NCI-H82 (cell line): ENCODE measurements at regions not wholly inside any gene's neighbourhood (a gene's known extent, or its start where the extent isn't known, plus 50 kb on each side); places are given as distances from the start of the nearest gene placed in this dataset.
"Not testable (repeated sequence)": the region's sequence is repeated elsewhere in the genome, so short reads cannot be mapped to it uniquely, and the experiment has no call there.

Source experiments
- DNase-seq: peaks from one replicate; lab custom pipeline; 2025; lab: John Stamatoyannopoulos, UW

GRCh38 chr5:30479104-30479503 is 714.4 kb upstream of the CDH6 start:
- no peak for DNase-seq

DNA sequence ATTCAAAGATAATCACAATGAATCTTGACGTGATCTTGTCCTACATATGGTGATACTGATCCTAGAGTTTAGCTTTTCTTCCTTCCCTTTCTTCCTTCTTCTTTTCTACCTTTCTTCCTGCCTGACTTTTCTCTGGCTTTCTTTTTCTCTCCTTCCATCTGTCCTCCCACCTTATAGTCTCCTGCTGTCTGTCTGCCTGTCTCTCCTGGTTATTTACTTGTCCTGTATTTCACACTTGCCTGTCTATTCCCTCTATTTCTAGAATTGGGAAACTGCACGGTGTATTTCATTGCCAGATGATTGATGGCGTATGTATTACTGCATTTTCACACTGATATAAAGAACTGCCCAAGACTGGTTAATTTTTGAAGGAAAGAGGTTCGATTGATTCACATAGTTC is 718.1 kb upstream of the CDH6 start:
- DNase-seq, result no peak

DNA sequence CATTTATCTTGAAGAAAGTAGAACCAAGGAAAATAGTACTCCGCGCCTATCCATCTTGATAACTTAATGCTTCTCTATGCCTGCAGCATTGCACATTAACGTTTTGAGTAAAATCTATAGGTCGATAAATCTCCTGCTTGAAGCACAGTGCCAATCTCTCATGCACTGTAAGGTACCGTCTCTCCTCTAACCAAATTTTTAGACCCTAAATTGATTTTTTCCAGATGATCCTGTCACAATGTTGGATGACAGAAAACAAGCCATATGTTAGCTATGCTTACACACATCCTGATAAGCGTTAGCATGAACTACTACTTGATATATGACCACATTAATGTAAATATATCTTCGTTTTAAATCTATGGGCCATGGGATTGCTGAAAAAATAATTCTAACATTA is 723.8 kb upstream of the CDH6 start:
- DNase-seq, result no peak

GRCh38 chr5:30458681-30459080 is 734.8 kb upstream of the CDH6 start:
- no peak for DNase-seq

- not testable (repeated sequence) for DNase-seq
These were observed 738.0 kb upstream of the CDH6 start for GRCh38 chr5:30455484-30455883.

- no peak for DNase-seq
These were observed 740.3 kb upstream of the CDH6 start for GRCh38 chr5:30453168-30453567.

DNA sequence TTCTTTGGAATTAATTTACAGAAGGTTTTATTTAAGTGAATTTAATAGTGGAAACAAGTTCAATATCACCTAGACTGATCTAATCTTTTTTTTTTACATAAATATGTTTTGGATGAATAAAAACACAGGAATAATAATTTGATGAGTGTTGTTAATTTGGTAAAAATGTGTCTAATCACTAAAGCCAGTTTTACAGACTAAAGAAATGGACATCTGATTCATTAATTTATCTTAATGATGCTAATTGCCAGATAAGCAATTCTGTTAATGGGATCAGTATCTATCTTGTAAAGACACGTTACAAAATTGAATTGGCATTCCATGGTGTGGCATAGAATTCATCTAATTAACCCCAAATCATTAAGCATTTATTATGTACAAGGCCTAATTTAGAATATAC is 743.3 kb upstream of the CDH6 start:
- peak; percentile 2 for DNase-seq

- DNase-seq, result no peak
These were observed 746.1 kb upstream of the CDH6 start for GRCh38 chr5:30447431-30447830.

GRCh38 chr5:30446456-30446855 is 747.0 kb upstream of the CDH6 start:
- DNase-seq, result no peak

GRCh38 chr5:30438785-30439184 is 754.7 kb upstream of the CDH6 start:
- DNase-seq, result peak; percentile 48

GRCh38 chr5:30436691-30437090 is 756.8 kb upstream of the CDH6 start:
- DNase-seq, result no peak

DNA sequence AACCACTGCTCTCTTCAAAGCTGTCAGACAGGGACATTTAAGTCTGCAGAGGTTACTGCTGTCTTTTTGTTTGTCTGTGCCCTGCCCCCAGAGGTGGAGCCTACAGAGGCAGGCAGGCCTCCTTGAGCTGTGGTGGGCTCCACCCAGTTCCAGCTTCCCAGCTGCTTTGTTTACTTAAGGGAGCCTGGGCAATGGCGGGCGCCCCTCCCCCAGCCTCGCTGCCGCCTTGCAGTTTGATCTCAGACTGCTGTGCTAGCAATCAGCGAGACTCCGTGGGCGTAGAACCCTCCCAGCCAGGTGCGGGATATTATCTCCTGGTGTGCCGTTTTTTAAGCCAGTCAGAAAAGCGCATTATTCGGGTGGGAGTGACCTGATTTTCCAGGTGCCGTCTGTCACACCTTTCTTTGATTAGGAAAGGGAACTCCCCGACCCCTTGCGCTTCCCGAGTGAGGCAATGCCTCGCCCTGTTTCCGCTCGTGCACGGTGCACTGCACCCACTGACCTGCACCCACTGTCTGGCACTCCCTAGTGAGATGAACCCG is 764.5 kb upstream of the CDH6 start:
- DNase-seq, result not testable (repeated sequence)

- DNase-seq, result no peak
These were observed 779.4 kb upstream of the CDH6 start for GRCh38 chr5:30414078-30414477.

DNA sequence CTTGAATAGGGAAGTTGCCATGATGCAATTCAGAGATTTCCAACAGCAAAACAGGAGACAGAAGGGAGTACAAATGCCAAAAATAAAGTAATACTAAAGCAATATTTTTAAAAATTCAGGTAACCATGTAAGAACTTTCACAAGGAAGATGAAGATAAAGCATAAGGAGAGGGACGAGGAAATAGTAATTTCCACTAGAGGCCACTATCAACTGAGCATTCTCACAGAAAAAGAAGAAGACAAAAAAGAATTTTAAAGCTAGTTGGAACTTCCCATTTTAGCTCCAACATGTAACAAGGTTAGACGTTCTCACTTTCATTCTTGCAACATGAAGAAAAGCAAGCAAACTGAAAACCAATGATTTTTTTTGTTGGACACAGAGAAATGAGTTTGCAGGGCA is 779.9 kb upstream of the CDH6 start:
- DNase-seq, result no peak

GRCh38 chr5:30405821-30406220 is 787.7 kb upstream of the CDH6 start:
- DNase-seq, result no peak

DNA sequence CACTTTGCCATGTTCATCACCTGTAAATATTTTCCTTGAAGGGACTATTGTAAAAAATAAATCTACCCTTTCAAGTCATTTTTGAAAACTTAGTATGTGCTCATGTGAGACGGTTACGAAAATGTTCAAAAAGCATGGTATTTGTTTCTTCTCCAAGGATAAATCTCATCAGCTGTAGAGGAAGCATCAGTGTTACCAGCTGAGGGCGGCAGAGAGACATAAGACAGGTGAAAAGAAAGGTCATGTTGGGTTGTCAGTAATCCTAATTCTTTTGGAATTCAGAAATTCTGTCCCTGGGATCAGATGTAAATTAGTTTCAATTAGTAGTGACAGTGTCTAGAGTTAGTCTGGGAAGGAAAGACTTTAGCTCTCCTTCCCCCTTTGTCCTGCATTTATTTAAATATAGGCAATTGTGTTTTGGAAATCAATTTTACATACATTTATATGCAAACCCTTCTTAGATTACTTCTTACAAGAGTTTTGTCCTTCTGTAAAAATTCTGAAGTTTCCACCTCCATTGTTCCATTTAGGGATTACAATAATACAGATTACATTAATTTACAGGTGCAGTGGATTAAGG is 791.9 kb upstream of the CDH6 start:
- DNase-seq, result peak; percentile 75

GRCh38 chr5:30398423-30398822 is 795.1 kb upstream of the CDH6 start:
- DNase-seq, result no peak

DNA sequence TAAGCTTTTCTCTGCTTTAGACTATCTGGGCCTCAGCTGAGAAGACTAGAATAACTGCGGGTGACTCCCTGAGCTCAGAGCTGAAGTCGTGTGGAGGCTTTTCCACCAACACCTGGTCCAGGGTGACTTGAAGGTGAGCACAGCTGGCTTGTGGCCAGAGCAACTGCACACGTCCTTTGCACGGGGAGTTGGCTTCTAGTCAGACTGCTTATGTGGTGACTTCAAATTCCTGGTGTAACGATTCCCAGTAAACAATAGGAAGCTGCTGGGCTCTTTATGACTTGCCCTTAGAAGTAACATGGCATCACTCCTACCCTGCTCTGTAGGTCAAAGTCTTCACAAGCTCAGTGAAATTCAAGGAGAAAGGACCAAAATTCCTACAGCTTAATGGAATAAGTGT is 800.6 kb upstream of the CDH6 start:
- DNase-seq, result no peak

GRCh38 chr5:30390095-30390494 is 803.4 kb upstream of the CDH6 start:
- DNase-seq, result no peak

- DNase-seq, result no peak
These were observed 805.4 kb upstream of the CDH6 start for GRCh38 chr5:30387974-30388632.

GRCh38 chr5:30385754-30386153 is 807.7 kb upstream of the CDH6 start:
- no peak for DNase-seq

DNA sequence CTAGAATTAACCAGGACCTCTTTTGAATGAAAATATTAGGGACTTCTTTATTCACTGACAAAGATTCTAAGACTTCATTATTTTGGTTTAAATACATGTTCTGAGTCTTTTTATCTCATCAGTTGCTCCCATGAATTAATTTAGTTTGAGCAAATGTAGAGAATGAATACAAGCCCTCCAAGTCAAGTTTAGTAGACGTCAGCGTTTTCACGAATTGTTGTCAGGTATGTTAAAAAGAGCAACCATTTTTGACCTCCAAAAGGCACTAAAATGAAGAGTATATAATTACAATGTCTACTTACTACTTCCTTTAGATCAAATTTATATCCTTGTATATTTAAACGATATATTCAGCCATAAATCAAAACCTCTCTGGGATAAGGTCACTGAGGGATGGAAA is 809.3 kb upstream of the CDH6 start:
- no peak for DNase-seq

DNA sequence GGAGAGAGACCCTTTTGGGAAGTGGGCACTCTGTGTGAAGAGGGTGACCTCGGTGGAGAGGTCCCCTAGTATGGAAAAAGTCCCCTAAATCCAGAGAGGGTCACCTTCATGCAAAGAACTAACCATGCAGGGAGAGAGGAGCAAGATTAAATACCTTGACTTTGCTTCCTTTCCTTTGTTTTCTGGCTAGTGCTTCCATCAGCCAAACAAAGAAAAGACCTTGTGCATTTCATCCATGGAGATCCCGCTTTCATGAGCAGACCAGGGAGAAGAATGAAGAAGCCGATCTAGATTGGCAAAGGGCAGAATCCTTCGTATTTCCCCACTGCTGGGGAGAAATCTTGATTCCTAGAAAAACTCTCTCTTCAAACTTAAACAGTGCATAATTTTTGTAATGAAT is 813.3 kb upstream of the CDH6 start:
- DNase-seq, result no peak

DNA sequence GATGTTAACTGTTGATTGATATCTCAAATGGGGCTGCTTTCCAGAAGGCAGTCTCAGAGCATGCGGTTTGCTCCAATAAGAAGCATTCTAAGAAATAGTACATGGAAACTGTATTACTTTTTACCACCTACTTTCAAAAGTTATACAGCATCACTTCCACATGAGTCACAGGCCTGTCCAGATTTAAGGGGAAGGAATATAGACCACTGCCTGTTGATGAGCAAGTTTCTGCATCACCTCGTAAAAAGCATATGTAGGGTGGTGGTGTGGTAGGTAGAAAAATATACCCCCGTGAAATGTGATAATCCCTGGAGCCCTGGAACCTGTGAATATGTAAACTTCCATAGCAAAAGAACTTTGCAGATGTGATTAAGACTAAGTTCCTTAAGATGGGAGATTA is 816.6 kb upstream of the CDH6 start:
- DNase-seq, result no peak
